ENCODE measurements at regions not wholly inside any gene's neighbourhood (a gene's known extent, or its start where the extent isn't known, plus 50 kb on each side); places are given as distances from the start of the nearest gene placed in this dataset.

- Histone ChIP-seq H3K9me3 (replicated peaks; ENCODE audit: control insufficient read depth, insufficient read depth, low read depth, low read length) (no peaks in the 10 kb centered on the region), H3K27me3 (ENCODE audit: control insufficient read depth in 2 of 2, insufficient read depth in 2 of 2, low read length in 2 of 2) (no peaks in the 10 kb centered on the region; a peak in 1 of 5 replicates), H4K20me1 (replicated peaks; ENCODE audit: control insufficient read depth, insufficient read depth, low read length) (no peaks in the 10 kb centered on the region; the same call in 1 of the 2 replicates), H3K9me1 (ENCODE audit: control insufficient read depth, insufficient read depth, low read length) (no peaks in the 10 kb centered on the region), H3K4me2 (ENCODE audit: insufficient read depth, low read length) (no peak overlapping the region), H2AFZ (ENCODE audit: low read depth, low read length) (no peak overlapping the region), H3K9ac (ENCODE audit: insufficient read depth in 1 of 2, low read depth in 2 of 2, low read length in 2 of 2) (no peak overlapping the region), H3K4me1 (replicated peaks in 1 of 2; ENCODE audit: control insufficient read depth in 2 of 2, insufficient read depth in 2 of 2, low read length in 2 of 2) (no peaks in the 10 kb centered on the region), H3K4me3 (no peak overlapping the region), H3K36me3 (ENCODE audit: control insufficient read depth, insufficient read depth, low read length) (no peaks in the 10 kb centered on the region), H3K27ac (ENCODE audit: extremely low read depth, low read depth, low read length) (no peak overlapping the region), H3K79me2 (ENCODE audit: control insufficient read depth, insufficient read depth, low read length) (no peaks in the 10 kb centered on the region)
- 0% methylated on average over 2 of the region's 2 CpGs for WGBS (ENCODE audit: insufficient coverage, low coverage, missing lambda C conversion rate)
- CTCF ChIA-PET (ENCODE audit: low intra/inter-chr PET ratio) = no interaction called here
- no TSS peak for BruUV-seq (replicated peaks)
- TF ChIP-seq NFRKB (IDR thresholded peaks at IDR 0.05; ENCODE audit: low read depth) (no peak), MXD1 (CRISPR knock-in tag; IDR thresholded peaks at IDR 0.05; ENCODE audit: borderline replicate concordance, poor library complexity, severe bottlenecking) (no peak), HES1 (IDR thresholded peaks at IDR 0.05; ENCODE audit: low read depth) (no peak), CTCFL (IDR thresholded peaks at IDR 0.05; ENCODE audit: borderline replicate concordance, insufficient read depth, low read depth, low read length, poor library complexity, severe bottlenecking) (no peak), NFXL1 (CRISPR knock-in tag; IDR thresholded peaks at IDR 0.05) (no peak), C11orf30 (IDR thresholded peaks at IDR 0.05; ENCODE audit: low read depth) (no peak), CC2D1A (IDR thresholded peaks at IDR 0.05) (no peak), ZNF655 (CRISPR knock-in tag; IDR thresholded peaks at IDR 0.05) (no peak), PHB (CRISPR knock-in tag; IDR thresholded peaks at IDR 0.05) (no peak), FOXK2 (conservative IDR thresholded peaks at IDR 0.05 in 1 of 2, IDR thresholded peaks at IDR 0.05 in 1 of 2; ENCODE audit: low read depth in 2 of 2) (no peak)
- no peak for ATAC-seq
- FAIRE-seq = no peak
- in situ Hi-C loops (cut with MboI) = no loop called here
- POLR2A ChIA-PET = no interaction called here
- DNase-seq (ENCODE audit: extremely low read depth in 1 of 4, low spot score in 3 of 4) = no peak
- intact Hi-C loops (cut with micrococcal nuclease) = no loop called here
Observed at GRCh38 chr1:58262702-58263101, 283.8 kb downstream of the OMA1 start.

Measured in K562 (cell line).